Osteocyte (in vitro differentiated cells): ENCODE measurements at regions not wholly inside any gene's neighbourhood (a gene's known extent, or its start where the extent isn't known, plus 50 kb on each side); places are given as distances from the start of the nearest gene placed in this dataset.

Experiments
- DNase-seq: peaks from one replicate; pipeline ENCODE4 v3.0.0; 2021; ENCODE audit warnings: mixed read lengths; ENCODE audit not compliant: unreplicated experiment; ENCODE audit errors: extremely low spot score
- H3K27ac Mint-ChIP-seq: one replicate; pipeline ENCODE4 v1.8.0; 2021; ENCODE audit warnings: mild to moderate bottlenecking, mixed read lengths; ENCODE audit not compliant: unreplicated experiment
- H3K27me3 Mint-ChIP-seq: one replicate; pipeline ENCODE4 v1.8.0; 2021; ENCODE audit warnings: mixed read lengths; ENCODE audit not compliant: unreplicated experiment
- H3K36me3 Mint-ChIP-seq: one replicate; pipeline ENCODE4 v1.8.0; 2021; ENCODE audit warnings: mixed read lengths; ENCODE audit not compliant: unreplicated experiment
- H3K4me1 Mint-ChIP-seq: one replicate; pipeline ENCODE4 v1.8.0; 2021; ENCODE audit warnings: mixed read lengths; ENCODE audit not compliant: unreplicated experiment
- H3K4me3 Mint-ChIP-seq: one replicate; pipeline ENCODE4 v1.8.0; 2021; ENCODE audit warnings: mild to moderate bottlenecking, moderate library complexity, mixed read lengths; ENCODE audit not compliant: unreplicated experiment
- H3K9me3 Mint-ChIP-seq: one replicate; pipeline ENCODE4 v1.8.0; 2021; ENCODE audit warnings: mixed read lengths; ENCODE audit not compliant: unreplicated experiment
- TF ChIP-seq, protein P1 (sequence below): fragments of 200-600 bp; sonication (generic); IDR thresholded peaks from 2 replicates; pipeline ENCODE4 v1.5.0; 2021; ENCODE audit warnings: antibody characterized with exemption, mild to moderate bottlenecking, moderate library complexity

DNA sequence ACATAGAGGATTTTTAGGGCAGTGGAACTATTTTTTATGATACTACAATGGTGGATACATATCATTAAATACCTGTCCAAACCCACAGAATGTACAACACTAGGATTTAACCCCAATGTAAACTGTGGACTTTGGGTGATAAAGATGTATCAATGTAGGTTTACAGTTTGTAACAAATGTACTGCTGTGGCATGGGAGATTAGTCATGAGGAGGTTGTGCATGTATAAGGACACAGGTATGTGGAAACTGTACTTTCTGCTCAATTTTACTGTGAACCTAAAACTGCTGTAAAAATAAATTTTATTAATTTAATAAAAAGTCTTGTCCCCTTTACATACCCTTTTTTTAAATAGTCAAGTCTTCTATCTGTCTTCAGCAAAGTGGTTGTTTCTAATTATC is 322.5 kb upstream of the EPHA3 start:
- no peak for DNase-seq
- TF ChIP-seq, protein P1, sequence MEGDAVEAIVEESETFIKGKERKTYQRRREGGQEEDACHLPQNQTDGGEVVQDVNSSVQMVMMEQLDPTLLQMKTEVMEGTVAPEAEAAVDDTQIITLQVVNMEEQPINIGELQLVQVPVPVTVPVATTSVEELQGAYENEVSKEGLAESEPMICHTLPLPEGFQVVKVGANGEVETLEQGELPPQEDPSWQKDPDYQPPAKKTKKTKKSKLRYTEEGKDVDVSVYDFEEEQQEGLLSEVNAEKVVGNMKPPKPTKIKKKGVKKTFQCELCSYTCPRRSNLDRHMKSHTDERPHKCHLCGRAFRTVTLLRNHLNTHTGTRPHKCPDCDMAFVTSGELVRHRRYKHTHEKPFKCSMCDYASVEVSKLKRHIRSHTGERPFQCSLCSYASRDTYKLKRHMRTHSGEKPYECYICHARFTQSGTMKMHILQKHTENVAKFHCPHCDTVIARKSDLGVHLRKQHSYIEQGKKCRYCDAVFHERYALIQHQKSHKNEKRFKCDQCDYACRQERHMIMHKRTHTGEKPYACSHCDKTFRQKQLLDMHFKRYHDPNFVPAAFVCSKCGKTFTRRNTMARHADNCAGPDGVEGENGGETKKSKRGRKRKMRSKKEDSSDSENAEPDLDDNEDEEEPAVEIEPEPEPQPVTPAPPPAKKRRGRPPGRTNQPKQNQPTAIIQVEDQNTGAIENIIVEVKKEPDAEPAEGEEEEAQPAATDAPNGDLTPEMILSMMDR, result no peak

DNA sequence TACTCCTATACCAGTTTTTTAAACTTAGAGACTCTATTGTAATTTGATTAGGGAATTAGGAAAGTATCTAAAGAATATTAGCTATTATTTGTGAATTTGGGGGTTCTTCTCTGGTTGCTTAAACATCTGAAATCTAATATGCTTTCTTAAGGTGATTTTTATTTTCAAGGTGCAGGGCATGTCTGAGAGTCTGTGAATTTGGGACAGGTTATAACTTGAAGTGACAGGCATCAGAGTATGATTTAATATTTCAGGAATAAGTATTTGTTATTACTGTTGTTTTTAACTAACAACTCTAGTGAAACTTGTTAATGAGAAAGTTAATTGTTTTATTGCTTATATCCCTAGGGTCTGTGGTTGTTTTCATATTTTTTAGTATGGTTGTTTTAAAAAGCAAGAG is 321.6 kb upstream of the EPHA3 start:
- TF ChIP-seq, protein P1, result no peak
- H3K27ac Mint-ChIP-seq, result no peak overlapping the region

More for the DNA sequence above, 322.5 kb upstream of the EPHA3 start:
- Mint-ChIP-seq H3K27me3 (peaks cover 19% of the 10 kb centered on the region), H3K36me3 (no peaks in the 10 kb centered on the region), H3K4me3 (no peak overlapping the region), H3K27ac (no peak overlapping the region), H3K4me1 (no peaks in the 10 kb centered on the region), H3K9me3 (peaks cover 11% of the 10 kb centered on the region)

DNA sequence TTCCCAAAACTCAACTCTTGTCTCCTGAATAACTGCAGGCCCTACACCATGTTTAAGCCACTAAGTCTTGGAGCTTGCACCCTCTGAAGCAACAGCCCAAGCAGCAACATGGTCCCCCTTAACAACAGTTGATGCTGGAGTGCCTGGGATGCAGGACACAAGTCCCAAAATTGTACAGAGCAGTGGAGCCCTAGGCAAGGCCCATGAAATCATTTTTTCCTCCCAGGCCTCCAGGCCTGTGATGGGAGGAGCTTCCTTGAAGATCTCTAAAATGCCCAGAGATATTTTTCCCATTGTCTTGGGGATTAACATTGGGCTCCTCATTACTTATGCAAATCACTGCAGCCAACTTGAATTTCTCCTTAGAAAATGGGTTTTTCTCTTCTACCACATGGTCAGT is 311.9 kb upstream of the EPHA3 start:
- no peaks in the 10 kb centered on the region for H3K4me1 Mint-ChIP-seq
- TF ChIP-seq, protein P1, result no peak
- peaks cover 30% of the 10 kb centered on the region for H3K9me3 Mint-ChIP-seq
- DNase-seq, result no peak
- H3K27me3 Mint-ChIP-seq, result peaks cover 13% of the 10 kb centered on the region
- no peak overlapping the region for H3K27ac Mint-ChIP-seq
- H3K4me3 Mint-ChIP-seq, result no peak overlapping the region
- no peaks in the 10 kb centered on the region for H3K36me3 Mint-ChIP-seq

More for the DNA sequence above, 321.6 kb upstream of the EPHA3 start:
- H3K27me3 Mint-ChIP-seq, result peaks cover 22% of the 10 kb centered on the region
- H3K4me3 Mint-ChIP-seq, result no peak overlapping the region
- no peaks in the 10 kb centered on the region for H3K4me1 Mint-ChIP-seq
- DNase-seq, result no peak
- peaks cover 11% of the 10 kb centered on the region for H3K9me3 Mint-ChIP-seq
- no peaks in the 10 kb centered on the region for H3K36me3 Mint-ChIP-seq

DNA sequence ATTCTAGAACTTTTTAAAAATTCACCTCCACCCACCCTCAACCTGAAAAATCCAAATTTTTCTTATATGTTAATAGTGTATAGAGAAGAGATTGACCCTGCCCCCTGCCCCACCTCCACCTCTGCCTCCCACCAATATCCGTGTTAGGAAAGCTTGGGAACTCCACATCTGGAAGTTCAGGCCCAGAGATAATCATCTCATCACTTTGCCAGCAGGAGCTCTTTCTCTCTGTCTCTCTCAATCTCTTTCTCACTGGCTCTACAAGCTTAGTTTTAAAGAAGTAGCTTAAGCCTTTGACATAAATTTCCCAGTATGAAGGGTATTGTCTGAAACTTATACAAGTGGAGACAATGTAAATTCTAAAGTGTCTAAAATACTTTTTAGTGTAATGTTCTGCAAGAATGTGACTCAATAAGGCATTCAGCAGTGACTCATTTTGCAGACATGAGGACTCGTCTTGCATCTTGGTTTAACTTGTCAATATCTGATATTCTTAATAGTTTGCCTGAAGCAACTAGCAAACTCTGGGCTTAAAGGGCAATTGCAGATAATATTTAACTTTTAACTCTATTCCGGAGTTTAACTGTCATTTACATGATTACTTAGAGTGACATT is 299.8 kb upstream of the EPHA3 start:
- no peak for DNase-seq
- no peaks in the 10 kb centered on the region for H3K36me3 Mint-ChIP-seq
- TF ChIP-seq, protein P1, result no peak
- peak overlapping the region; percentile 54 for H3K27ac Mint-ChIP-seq
- no peaks in the 10 kb centered on the region for H3K27me3 Mint-ChIP-seq
- H3K9me3 Mint-ChIP-seq, result no peaks in the 10 kb centered on the region
- H3K4me1 Mint-ChIP-seq, result peaks cover 33% of the 10 kb centered on the region
- H3K4me3 Mint-ChIP-seq, result no peak overlapping the region

DNA sequence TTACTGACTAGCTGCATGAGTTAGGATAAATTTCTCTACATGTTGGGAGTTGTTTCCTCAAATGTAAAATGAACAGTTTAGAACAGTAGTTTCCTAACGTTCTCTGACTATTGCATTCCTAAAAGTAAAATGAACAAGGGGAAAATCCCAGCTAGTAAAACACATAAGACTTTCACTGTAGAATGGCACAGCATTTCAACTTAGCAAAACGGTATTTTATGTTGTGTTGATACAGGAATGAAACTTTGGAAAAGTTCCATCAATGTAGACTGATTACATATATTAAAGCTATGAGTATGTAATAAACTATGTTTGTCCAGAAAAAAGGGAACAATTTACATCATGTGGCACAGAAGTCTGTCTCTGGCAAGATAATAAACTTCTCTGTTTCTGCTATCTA is 297.4 kb upstream of the EPHA3 start:
- Mint-ChIP-seq H3K4me3 (no peak overlapping the region), H3K4me1 (peaks cover 33% of the 10 kb centered on the region), H3K36me3 (no peaks in the 10 kb centered on the region), H3K9me3 (no peaks in the 10 kb centered on the region), H3K27me3 (no peaks in the 10 kb centered on the region), H3K27ac (peak overlapping the region; percentile 64)
- no peak for DNase-seq
- TF ChIP-seq, protein P1, result no peak
